Bronchial epithelial cell (primary cell): ENCODE measurements at regions not wholly inside any gene's neighbourhood (a gene's known extent, or its start where the extent isn't known, plus 50 kb on each side); places are given as distances from the start of the nearest gene placed in this dataset.
"Not testable (repeated sequence)": the region's sequence is repeated elsewhere in the genome, so short reads cannot be mapped to it uniquely, and the experiment has no call there.

Experiments
- DNase-seq: peaks from one replicate; pipeline ENCODE4 v3.0.0-alpha.2; 2010; ENCODE audit warnings: low read depth
- FAIRE-seq: peaks from 2 replicates; lab custom pipeline; 2011; peaks lifted over from hg19 to GRCh38; lab: Jason Lieb, UNC
- H3K27me3 ChIP-seq: 2 replicates; pipeline ENCODE4 v1.5.1; 2011; ENCODE audit warnings: low read length; ENCODE audit not compliant: control insufficient read depth, insufficient read depth
- H3K36me3 ChIP-seq: 2 replicates; pipeline ENCODE4 v1.5.1; 2011; ENCODE audit warnings: low read length; ENCODE audit not compliant: control insufficient read depth, insufficient read depth
- H3K4me3 ChIP-seq: 2 replicates; pipeline ENCODE4 v1.5.1; 2011; ENCODE audit warnings: mild to moderate bottlenecking, low read depth, low read length, control low read depth
- TF ChIP-seq, protein P1 (sequence below): IDR thresholded peaks from 2 replicates; pipeline ENCODE4 v1.5.1; 2011; ENCODE audit warnings: mild to moderate bottlenecking, moderate library complexity, low read length, control low read depth, inconsistent platforms; ENCODE audit not compliant: insufficient read depth, severe bottlenecking

DNA sequence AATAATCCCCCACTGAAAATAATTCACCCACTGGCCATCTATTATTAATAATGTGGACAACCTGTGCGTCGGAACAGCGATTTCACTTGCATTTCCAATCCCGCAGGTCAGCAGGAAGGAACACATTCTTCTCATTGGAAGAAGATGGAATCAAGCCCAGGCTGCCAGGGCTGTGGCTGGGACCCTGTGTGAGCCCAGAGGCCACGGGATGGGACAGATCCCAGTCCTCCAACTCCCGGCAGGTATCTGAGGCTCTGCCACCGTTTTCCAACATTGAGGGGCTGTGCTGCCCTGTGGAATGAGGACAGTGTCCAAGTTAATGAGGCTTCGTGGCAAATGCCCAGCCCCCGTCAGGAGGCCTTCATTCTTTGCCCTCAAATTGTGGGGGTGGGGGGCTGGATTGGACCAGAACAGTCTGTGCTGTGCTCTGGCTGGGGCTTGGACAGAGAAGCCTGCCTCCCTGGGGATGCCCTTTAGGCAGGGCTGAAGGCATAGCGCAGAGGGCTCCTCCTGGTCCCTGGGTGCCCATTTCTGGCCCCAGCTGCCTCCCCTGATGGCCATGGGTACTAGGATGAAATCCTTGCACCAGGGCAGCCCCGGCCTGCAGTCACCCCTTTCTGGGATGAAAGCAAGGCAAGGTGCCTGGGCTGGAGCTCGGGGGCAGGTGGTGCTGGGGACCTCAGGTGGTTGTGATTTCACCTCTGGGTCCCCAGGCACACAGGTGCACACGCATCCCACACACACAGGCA is 195.0 kb upstream of the PPP1R26 start:
- Histone ChIP-seq H3K27me3 (no peaks in the 10 kb centered on the region), H3K36me3 (no peaks in the 10 kb centered on the region), H3K4me3 (no peak overlapping the region)
- TF ChIP-seq, protein P1, sequence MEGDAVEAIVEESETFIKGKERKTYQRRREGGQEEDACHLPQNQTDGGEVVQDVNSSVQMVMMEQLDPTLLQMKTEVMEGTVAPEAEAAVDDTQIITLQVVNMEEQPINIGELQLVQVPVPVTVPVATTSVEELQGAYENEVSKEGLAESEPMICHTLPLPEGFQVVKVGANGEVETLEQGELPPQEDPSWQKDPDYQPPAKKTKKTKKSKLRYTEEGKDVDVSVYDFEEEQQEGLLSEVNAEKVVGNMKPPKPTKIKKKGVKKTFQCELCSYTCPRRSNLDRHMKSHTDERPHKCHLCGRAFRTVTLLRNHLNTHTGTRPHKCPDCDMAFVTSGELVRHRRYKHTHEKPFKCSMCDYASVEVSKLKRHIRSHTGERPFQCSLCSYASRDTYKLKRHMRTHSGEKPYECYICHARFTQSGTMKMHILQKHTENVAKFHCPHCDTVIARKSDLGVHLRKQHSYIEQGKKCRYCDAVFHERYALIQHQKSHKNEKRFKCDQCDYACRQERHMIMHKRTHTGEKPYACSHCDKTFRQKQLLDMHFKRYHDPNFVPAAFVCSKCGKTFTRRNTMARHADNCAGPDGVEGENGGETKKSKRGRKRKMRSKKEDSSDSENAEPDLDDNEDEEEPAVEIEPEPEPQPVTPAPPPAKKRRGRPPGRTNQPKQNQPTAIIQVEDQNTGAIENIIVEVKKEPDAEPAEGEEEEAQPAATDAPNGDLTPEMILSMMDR = no peak
- FAIRE-seq = no peak
- DNase-seq = no peak

DNA sequence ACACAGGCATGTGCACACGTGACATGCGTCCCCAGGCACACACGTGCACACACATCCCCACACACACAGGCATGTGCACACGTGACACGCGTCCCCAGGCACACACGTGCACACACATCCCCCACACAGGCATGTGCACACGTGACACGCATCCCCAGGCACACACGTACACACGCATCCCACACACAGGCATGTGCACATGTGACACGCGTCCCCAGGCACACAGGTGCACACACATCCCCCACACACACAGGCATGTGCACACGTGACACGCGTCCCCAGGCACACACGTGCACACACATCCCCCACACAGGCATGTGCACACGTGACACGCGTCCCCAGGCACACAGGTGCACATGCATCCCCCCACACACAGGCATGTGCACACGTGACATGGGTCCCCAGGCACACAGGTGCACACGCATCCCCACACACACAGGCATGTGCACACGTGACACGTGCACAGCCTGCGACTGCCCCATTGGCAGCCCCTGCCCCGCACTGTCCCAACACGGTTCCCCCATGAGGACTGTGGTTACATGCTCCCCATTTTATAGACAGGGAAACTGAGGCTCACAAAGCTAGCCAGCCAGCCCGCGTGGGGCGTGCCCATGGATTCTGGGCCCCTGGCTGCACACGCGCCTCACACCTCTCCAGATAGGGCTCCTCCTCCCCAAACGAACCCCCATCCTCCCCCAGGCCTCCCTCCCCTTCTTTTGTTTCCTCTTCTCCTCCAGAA is 193.2 kb upstream of the PPP1R26 start:
- H3K36me3 ChIP-seq, H3K27me3 ChIP-seq, DNase-seq, H3K4me3 ChIP-seq: not testable (repeated sequence)
- peak; percentile 99 for FAIRE-seq

DNA sequence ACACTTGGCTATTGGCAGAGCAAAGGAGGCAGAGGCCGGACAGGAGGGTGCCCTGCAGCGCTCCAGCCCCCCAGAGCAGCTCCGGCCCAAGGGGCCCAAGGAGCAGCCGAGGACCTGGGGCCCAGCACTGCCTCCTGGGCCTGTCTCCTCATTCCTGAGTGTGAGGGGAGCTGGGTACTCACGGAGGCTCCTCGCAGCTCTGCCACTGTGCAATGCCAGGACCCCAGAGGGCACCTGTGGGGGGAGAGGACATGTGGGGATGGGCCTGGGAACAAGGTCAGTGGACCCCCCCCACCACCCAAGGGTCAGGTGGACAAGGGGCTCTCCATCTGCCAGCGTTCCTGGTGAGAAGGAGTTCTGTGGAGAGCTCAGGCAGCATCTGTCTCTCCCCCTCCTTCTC is 192.6 kb upstream of the PPP1R26 start:
- no peak for DNase-seq
- H3K4me3 ChIP-seq = no peak overlapping the region
- TF ChIP-seq, protein P1 = no peak
- H3K27me3 ChIP-seq = no peaks in the 10 kb centered on the region
- no peak for FAIRE-seq
- H3K36me3 ChIP-seq = no peaks in the 10 kb centered on the region

DNA sequence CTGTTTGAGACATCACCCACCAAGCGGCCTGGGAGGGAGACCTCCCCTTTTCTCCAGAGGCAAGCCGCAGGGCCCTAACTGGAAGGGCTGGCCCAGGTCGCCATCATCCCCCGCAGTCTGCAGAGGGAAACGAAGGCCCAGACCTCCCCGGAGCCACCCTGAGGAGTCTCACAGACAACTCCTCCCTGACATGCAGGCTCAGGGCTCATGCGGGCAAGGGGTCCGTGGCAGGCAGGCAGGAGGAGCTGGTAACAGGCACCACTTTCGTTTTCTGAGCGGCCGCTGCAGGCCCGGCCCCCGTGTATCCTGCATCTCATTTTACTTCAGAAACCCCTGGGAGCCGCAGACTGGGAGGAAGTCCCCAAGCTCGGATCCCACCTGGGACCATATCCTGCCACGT is 192.0 kb upstream of the PPP1R26 start:
- FAIRE-seq (no peak), DNase-seq (no peak)
- TF ChIP-seq, protein P1 = no peak
- H3K4me3 ChIP-seq = no peak overlapping the region
- H3K36me3 ChIP-seq = no peaks in the 10 kb centered on the region
- H3K27me3 ChIP-seq = no peaks in the 10 kb centered on the region

DNA sequence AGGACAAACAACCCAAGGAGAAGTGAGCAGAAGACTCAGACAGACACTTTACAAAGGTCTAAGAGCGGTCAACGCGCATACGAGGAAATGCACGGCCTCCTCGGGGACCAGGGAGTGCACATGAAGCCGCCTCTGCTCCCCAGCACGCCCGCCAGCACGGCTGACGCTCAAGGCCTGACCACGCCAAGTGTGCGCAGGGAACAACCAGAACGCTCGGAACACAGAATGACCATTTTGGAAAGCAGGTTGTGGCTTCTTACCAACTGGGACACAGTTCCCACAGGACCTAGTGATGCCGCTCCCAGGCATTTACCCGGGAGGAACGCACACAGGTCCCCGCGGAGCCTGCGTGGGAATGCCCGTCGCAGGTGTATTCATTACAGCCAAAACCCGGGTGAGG is 191.5 kb upstream of the PPP1R26 start:
- no peaks in the 10 kb centered on the region for H3K36me3 ChIP-seq
- TF ChIP-seq, protein P1 = no peak
- no peak overlapping the region for H3K4me3 ChIP-seq
- no peaks in the 10 kb centered on the region for H3K27me3 ChIP-seq
- no peak for FAIRE-seq
- DNase-seq = no peak

DNA sequence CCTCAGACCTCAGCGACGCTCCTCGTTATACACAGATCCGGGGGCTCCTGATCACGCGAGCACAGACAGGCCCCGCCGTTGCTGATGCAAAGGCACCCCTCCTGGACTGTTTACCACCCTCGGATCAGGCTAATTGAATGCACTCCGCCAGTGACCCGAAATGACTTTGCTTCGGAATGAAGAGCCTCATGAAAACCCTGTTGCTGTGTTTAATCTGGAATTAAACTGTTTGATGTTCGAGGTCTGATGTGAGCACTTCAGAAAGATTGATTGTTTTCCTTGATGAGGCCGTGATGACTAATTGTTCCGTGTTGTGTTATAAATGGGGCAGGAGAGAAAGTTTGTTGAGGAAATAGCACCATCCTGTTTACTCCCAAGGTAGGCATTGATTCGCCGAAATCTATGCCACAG is 190.5 kb upstream of the PPP1R26 start:
- FAIRE-seq = no peak
- Histone ChIP-seq H3K36me3 (no peaks in the 10 kb centered on the region), H3K27me3 (no peaks in the 10 kb centered on the region), H3K4me3 (no peak overlapping the region)
- TF ChIP-seq, protein P1 = no peak
- no peak for DNase-seq
